ENCODE measurements at regions not wholly inside any gene's neighbourhood (a gene's known extent, or its start where the extent isn't known, plus 50 kb on each side); places are given as distances from the start of the nearest gene placed in this dataset.
A peak's percentile ranks its signal among the peaks of the same experiment; 100 is the strongest.
"Not testable (repeated sequence)": the region's sequence is repeated elsewhere in the genome, so short reads cannot be mapped to it uniquely, and the experiment has no call there.

DNA sequence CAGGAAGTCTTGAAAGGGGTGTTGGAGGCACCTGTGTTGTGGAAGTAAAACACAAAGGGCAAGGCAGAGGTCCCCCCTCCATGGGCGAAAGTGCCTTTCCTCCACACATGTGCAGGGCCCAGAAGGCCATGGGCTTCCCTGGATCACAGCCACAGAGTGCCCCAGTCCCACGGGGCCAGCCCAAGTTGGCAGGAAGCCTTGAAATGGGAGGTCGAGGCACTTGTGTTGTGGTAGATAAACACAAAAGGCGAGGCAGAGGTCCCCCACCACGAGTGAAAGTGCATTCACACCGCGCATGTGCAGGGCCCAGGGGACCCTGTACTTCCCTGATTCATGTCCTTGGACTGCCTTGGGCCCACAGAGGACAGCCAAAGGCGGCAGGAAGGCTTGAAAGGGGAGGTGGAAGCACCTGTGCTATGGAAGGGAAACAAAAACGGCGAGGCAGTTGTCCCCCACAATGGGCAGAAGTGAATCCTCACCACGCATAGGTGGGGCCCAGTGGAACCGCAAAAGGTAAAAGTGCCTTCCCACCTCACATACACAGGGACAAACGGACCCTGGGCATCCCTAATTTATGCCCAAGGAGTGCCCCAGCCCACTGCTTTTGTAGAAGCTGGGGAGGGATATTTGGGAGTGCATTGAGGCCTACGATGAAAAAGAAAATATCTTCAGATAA, 585.4 kb downstream of the ALG10 start:
- no peak for DNase-seq

DNA sequence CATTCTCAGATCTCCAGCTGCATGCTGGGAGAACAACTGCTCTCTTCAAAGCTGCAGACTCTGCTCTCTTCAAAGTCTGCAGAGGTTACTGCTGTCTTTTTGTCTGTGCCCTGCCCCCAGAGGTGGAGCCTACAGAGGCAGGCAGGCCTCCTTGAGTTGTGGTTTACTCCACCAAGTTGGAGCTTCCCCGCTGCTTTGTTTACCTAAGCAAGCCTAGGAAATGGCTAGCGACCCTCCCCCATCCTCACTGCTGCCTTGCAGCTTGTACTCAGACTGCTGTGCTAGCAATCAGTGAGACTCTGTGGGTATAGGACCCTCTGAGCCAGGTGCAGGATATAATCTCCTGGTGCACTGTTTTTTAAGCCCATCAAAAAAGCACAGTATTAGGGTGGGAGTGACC, 591.7 kb downstream of the ALG10 start:
- DNase-seq = not testable (repeated sequence)

DNA sequence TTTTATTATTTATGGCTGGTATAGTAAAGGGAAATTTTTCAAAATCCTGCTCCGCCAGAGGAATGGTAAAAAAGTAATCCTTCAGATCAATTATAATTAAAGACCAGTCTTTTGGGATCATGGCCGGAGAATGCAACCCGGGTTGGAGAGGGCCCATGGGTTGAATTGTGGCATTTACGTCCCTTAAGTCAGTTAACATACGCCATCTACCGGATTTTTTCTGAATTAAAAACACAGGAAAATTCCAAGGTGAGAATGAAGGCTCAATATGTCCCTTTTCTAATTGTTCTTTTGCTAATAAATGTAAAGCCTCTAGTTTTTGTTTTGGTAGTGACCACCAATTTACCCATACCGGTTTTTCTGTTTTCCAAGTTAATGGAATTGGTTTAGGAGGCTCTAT, 602.8 kb downstream of the ALG10 start:
- DNase-seq = peak; percentile 2 to 12

DNA sequence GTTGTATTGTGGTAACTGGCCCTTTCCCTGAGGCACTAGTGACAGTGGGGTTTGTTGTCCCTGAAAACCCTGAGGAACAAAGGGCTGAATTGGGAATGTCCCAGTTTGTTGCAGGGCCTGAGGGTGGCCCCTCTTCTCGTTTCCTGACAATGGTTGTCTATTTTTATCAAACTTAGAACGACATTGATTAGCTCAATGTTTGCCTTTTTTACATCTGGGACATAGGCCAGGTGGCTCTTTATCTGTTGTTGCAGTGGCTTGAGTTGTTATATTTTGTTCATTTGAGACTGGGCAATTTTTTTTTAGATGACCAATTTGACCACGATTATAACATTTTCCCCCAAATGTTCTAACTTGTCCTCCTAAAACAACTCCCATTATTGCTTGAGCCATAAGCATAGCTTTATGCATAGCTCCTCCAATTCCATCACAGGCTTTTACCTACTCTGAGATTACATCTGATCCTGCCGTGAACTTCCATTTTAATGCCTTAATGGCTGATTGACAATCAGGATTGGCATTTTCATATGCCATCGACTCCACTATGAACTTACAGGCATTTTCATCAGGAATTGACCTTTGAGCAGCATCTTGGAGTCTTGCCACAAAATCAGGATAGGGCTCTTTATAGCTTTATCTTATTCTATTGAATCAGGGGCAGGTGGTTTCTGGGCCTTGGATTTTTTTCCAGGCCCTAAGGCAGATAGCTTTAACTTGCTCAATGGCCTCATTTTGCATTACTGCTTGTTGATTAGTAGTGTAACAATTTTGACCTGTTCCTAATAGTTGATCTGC, 604.3 kb downstream of the ALG10 start:
- DNase-seq = no peak

Data from inflammatory macrophage treated with lipopolysaccharide for 1 hour (primary cell).